GM12878 (cell line): ENCODE measurements at regions not wholly inside any gene's neighbourhood (a gene's known extent, or its start where the extent isn't known, plus 50 kb on each side); places are given as distances from the start of the nearest gene placed in this dataset.

Experiments used
- ATAC-seq: fragments of 200-7000 bp; cut with Tn5 transposase; 3 replicates; pipeline ENCODE4 v1.9.1; 2020; ENCODE audit warnings: mild to moderate bottlenecking, moderate library complexity
- BruUV-seq: library from RNA; stranded (reverse); fragments of 400-500 nt; replicated peaks from 2 replicates; lab custom pipeline; 2021; lab: Mats Ljungman, UMichigan
- CTCF ChIA-PET: fragments of 300-600 bp; sonication (Branson Sonifier 250); formaldehyde crosslinking; extraction: SDS; loops from one replicate; lab custom pipeline; 2021; ENCODE audit warnings: inconsistent platforms; lab: Yijun Ruan, JAX
- POLR2A ChIA-PET: fragments of 350-600 bp; formaldehyde crosslinking; extraction: SDS; loops from one replicate; lab custom pipeline; 2021; ENCODE audit warnings: inconsistent platforms; lab: Charles Lee
- RAD21 ChIA-PET: fragments of 300-600 bp; sonication (Branson Sonifier 250); formaldehyde crosslinking; loops from one replicate; lab custom pipeline; 2023; ENCODE audit warnings: antibody characterized with exemption; ENCODE audit not compliant: unreplicated experiment; lab: Charles Lee
- SMC1A ChIA-PET: fragments of 300-600 bp; sonication (Branson Sonifier 250); formaldehyde crosslinking; loops from one replicate; lab custom pipeline; 2023; ENCODE audit not compliant: unreplicated experiment, uncharacterized antibody; lab: Charles Lee
- DNase-seq: peaks from one replicate; pipeline ENCODE4 v3.0.0-alpha.2; 2011; ENCODE audit warnings: low read depth, low spot score
- FAIRE-seq: peaks from 3 replicates; lab custom pipeline; 2011; peaks lifted over from hg19 to GRCh38; lab: Jason Lieb, UNC
- H2AFZ ChIP-seq: 2 replicates; pipeline ENCODE4 v1.6.0; 2011; ENCODE audit warnings: low read depth, low read length, control low read depth; ENCODE audit not compliant: control insufficient read depth
- H3K27ac ChIP-seq: 2 replicates; pipeline ENCODE4 v1.5.1; 2011; ENCODE audit warnings: control low read depth; ENCODE audit not compliant: control insufficient read depth, insufficient read depth
- H3K27me3 ChIP-seq, 2 experiments: replicated peaks in 1 of 2; 2 replicates each; pipeline versions ENCODE4 v1.6.0 to v1.6.1; 2011; ENCODE audit warnings: low read length in 1 of 2; ENCODE audit not compliant: control insufficient read depth in 2 of 2, insufficient read depth in 2 of 2
- H3K36me3 ChIP-seq, 2 experiments: 2 replicates each; pipeline ENCODE4 v1.5.1; 2011; ENCODE audit warnings: low read length in 1 of 2; ENCODE audit not compliant: control insufficient read depth in 2 of 2, insufficient read depth in 2 of 2
- H3K4me1 ChIP-seq: 2 replicates; pipeline ENCODE4 v1.6.1; 2011; ENCODE audit warnings: mild to moderate bottlenecking, low read length, moderate library complexity, mixed read lengths; ENCODE audit not compliant: control insufficient read depth, insufficient read depth
- H3K4me2 ChIP-seq: 2 replicates; pipeline ENCODE4 v1.6.0; 2011; ENCODE audit warnings: control low read depth; ENCODE audit not compliant: control insufficient read depth, insufficient read depth
- H3K4me3 ChIP-seq: fragments of 200-600 bp; sonication (generic); 2 replicates; pipeline ENCODE4 v1.5.1; 2016
- H3K79me2 ChIP-seq: 2 replicates; pipeline ENCODE4 v1.6.0; 2011; ENCODE audit warnings: low read length; ENCODE audit not compliant: control insufficient read depth, insufficient read depth
- H3K9ac ChIP-seq: 2 replicates; pipeline ENCODE4 v1.8.0; 2011; ENCODE audit warnings: low read length, control low read depth, mixed read lengths; ENCODE audit not compliant: control insufficient read depth, insufficient read depth
- H3K9me3 ChIP-seq: replicated peaks from 3 replicates; pipeline ENCODE4 v1.5.1; 2011; ENCODE audit warnings: mild to moderate bottlenecking, low read length; ENCODE audit not compliant: control insufficient read depth, insufficient read depth
- H4K20me1 ChIP-seq: 2 replicates; pipeline ENCODE4 v1.6.0; 2011; ENCODE audit not compliant: control insufficient read depth, insufficient read depth
- CBX3 ChIP-seq: fragments of 200-600 bp; sonication (generic); IDR thresholded peaks from 2 replicates; pipeline ENCODE4 v1.6.1; 2016; ENCODE audit warnings: low read depth, borderline replicate concordance
- CREB1 ChIP-seq: IDR thresholded peaks from 2 replicates; pipeline ENCODE4 v1.6.1; 2012; ENCODE audit warnings: low read depth, mild to moderate bottlenecking, inconsistent platforms
- E4F1 ChIP-seq: fragments of 450-650 bp; IDR thresholded peaks from 2 replicates; pipeline ENCODE4 v1.6.1; 2018; ENCODE audit warnings: borderline replicate concordance, mild to moderate bottlenecking; ENCODE audit not compliant: partially characterized antibody
- HDGF ChIP-seq: fragments of 450-650 bp; IDR thresholded peaks from 2 replicates; pipeline ENCODE4 v1.6.1; 2016; ENCODE audit warnings: antibody characterized with exemption
- IRF3 ChIP-seq: fragments of 450-650 bp; IDR thresholded peaks from 2 replicates; pipeline ENCODE4 v1.6.1; 2014; ENCODE audit warnings: mild to moderate bottlenecking
- IRF5 ChIP-seq: fragments of 450-650 bp; IDR thresholded peaks from 2 replicates; pipeline ENCODE4 v1.6.1; 2017; ENCODE audit warnings: borderline replicate concordance
- LARP7 ChIP-seq: fragments of 450-650 bp; IDR thresholded peaks from 2 replicates; pipeline ENCODE4 v1.6.1; 2017; ENCODE audit warnings: mild to moderate bottlenecking
- MLLT1 ChIP-seq: fragments of 450-650 bp; IDR thresholded peaks from 2 replicates; pipeline ENCODE4 v1.6.1; 2016; ENCODE audit warnings: mild to moderate bottlenecking
- PBX3 ChIP-seq: IDR thresholded peaks from 2 replicates; pipeline ENCODE4 v1.6.1; 2011; ENCODE audit warnings: mild to moderate bottlenecking, low read depth, low read length, moderate library complexity; ENCODE audit not compliant: insufficient replicate concordance
- PML ChIP-seq: IDR thresholded peaks from 2 replicates; pipeline ENCODE4 v1.6.1; 2012; ENCODE audit warnings: low read length, inconsistent platforms
- SIN3A ChIP-seq: IDR thresholded peaks from 2 replicates; pipeline ENCODE4 v1.6.1; 2012; ENCODE audit warnings: low read depth, low read length, improper control_type of control experiment
- SP1 ChIP-seq: IDR thresholded peaks from one replicate; pipeline ENCODE4 v1.6.1; 2011; ENCODE audit warnings: low read depth, low read length
- ZNF207 ChIP-seq: fragments of 450-650 bp; IDR thresholded peaks from 2 replicates; pipeline ENCODE4 v1.6.1; 2014; ENCODE audit warnings: antibody characterized with exemption, mild to moderate bottlenecking, borderline replicate concordance
- ZNF592 ChIP-seq: fragments of 450-650 bp; IDR thresholded peaks from 2 replicates; pipeline ENCODE4 v1.6.1; 2017; ENCODE audit warnings: mild to moderate bottlenecking, moderate library complexity
- whole genome bisulfite sequencing: methylation state at CpG from one replicate; pipeline ENCODE4 v1.1.6; 2016; ENCODE audit warnings: low lambda C conversion rate; ENCODE audit not compliant: insufficient replicate concordance, insufficient coverage; ENCODE audit errors: missing lambda C conversion rate; 5-methylcytosine and 5-hydroxymethylcytosine counted together
- in situ Hi-C: fragments of 300-500 bp; cut with MboI; formaldehyde crosslinking; loops from 9 replicates; pipeline ENCODE4 v1.14.3; 2018; ENCODE audit warnings: mixed read lengths
- intact Hi-C: fragments of 100-400 bp; cut with micrococcal nuclease; formaldehyde crosslinking; loops from one replicate; pipeline ENCODE4 v1.14.2; 2022; ENCODE audit not compliant: unreplicated experiment

- H3K79me2 ChIP-seq = no peaks in the 10 kb centered on the region
- ChIA-PET SMC1A (no interaction called here), CTCF (no interaction called here), POLR2A (no interaction called here), RAD21 (no interaction called here)
- H4K20me1 ChIP-seq = no peaks in the 10 kb centered on the region
- H3K4me1 ChIP-seq = no peaks in the 10 kb centered on the region
- DNase-seq (no peak), ATAC-seq (no peak), FAIRE-seq (no peak)
- H3K36me3 ChIP-seq = no peaks in the 10 kb centered on the region
- H3K27me3 ChIP-seq = no peaks in the 10 kb centered on the region
- intact Hi-C loops (no loop called here), in situ Hi-C loops (no loop called here)
- no peak overlapping the region for H2AFZ ChIP-seq
- WGBS = 0% methylated on average over 2 of the region's 2 CpGs
- H3K4me3 ChIP-seq = no peak overlapping the region
- no TSS peak for BruUV-seq
- H3K9me3 ChIP-seq = no peaks in the 10 kb centered on the region
- H3K27ac ChIP-seq = no peak overlapping the region
- no peak overlapping the region for H3K9ac ChIP-seq
- no peak overlapping the region for H3K4me2 ChIP-seq
- TF ChIP-seq ZNF207 (no peak), IRF5 (no peak), LARP7 (no peak), IRF3 (no peak), SIN3A (no peak), PML (no peak), CREB1 (no peak), MLLT1 (no peak), CBX3 (no peak), ZNF592 (no peak), E4F1 (no peak), HDGF (no peak), SP1 (no peak), PBX3 (no peak)
Observed at GRCh38 chr18:13983506-13983905, 68.2 kb upstream of the MC2R start.
